H7 (cell line): ENCODE measurements at regions not wholly inside any gene's neighbourhood (a gene's known extent, or its start where the extent isn't known, plus 50 kb on each side); places are given as distances from the start of the nearest gene placed in this dataset.

Experiments
- DNase-seq: peaks from one replicate; pipeline ENCODE4 v3.0.0; 2012
- H3K27me3 ChIP-seq: 2 replicates; pipeline ENCODE4 v1.6.0; 2011; ENCODE audit warnings: mild to moderate bottlenecking, low read length; ENCODE audit not compliant: control insufficient read depth, insufficient read depth
- H3K36me3 ChIP-seq: replicated peaks from 2 replicates; pipeline ENCODE4 v1.5.1; 2011; ENCODE audit warnings: low read length; ENCODE audit not compliant: control insufficient read depth, insufficient read depth
- H3K4me3 ChIP-seq: 2 replicates; pipeline ENCODE4 v1.5.1; 2011; ENCODE audit warnings: low read depth, mild to moderate bottlenecking, control low read depth, low read length, moderate library complexity; ENCODE audit not compliant: insufficient read depth

DNA sequence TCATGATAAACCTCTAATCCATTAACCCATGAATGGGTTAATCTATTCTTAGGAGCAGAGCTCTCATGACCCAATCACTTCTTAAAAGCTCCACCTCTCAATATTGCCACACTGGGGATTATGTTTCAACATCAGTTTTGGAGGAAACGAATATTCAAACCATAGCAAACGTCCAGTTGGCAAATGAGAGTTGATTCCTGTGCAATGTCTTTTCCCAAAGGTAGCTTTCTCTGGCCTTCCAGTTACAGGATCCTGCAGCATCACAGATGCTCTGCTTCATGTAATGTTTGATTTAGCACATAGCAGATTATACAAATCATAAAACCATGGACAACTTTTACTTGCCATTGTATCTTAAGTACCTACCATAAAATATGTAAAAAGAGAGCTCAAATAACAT is 481.0 kb downstream of the TNS1 start:
- Histone ChIP-seq H3K27me3 (no peaks in the 10 kb centered on the region; the same call in 1 of the 2 replicates), H3K36me3 (no peaks in the 10 kb centered on the region), H3K4me3 (no peak overlapping the region)
- no peak for DNase-seq

DNA sequence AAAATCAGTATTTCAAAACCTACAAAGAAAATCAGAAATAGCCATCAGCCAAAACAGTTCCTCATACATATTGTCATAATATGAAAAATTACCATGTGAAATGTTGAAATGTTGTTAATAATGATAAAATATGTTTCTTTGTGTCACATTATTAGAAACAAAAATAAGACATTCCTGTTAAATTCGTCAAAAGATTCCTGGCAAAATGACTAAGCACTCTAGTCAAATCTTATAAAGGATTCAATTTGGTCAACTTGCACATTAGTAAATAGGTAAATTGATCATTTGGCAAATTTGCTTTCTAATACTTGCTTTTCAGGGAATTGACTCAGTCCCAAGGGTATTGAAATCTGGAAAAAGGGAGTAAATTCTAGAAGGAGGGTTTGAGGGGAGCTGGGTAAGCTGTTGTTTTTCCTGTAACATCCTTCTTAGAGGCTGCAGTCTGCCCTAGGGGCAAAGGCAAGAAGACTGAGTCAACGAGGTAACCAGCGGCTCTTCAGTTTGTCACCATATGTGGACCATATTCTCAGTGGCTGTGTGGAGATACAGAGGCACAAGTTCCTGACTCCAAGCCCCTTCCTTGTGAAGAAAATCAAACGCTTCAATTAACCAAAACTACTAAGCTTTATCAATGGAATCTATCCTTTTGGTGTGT is 482.3 kb downstream of the TNS1 start:
- DNase-seq: no peak
- Histone ChIP-seq H3K4me3 (no peak overlapping the region), H3K27me3 (no peaks in the 10 kb centered on the region), H3K36me3 (no peaks in the 10 kb centered on the region)

DNA sequence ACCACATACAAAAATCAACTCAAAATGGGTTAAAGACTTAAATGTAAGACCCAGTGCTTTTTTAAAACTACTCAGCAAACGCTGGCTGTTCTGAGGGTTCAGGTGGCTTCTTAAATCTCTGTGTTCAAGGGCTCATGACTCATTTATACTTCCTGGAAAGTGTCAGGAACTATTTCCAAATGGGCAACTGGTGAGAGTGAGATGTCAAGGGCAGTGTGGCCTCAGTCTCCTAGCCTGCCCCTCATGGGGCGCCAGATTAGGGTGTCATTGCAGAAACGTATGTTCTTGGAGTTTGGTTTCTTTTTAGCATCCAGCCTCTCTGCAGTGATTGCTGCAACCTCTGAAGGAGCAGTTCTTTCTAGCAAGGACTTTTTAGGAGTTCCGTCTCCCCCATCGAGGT is 485.4 kb downstream of the TNS1 start:
- no peak for DNase-seq
- Histone ChIP-seq H3K27me3 (no peaks in the 10 kb centered on the region), H3K36me3 (no peaks in the 10 kb centered on the region), H3K4me3 (no peak overlapping the region)

DNA sequence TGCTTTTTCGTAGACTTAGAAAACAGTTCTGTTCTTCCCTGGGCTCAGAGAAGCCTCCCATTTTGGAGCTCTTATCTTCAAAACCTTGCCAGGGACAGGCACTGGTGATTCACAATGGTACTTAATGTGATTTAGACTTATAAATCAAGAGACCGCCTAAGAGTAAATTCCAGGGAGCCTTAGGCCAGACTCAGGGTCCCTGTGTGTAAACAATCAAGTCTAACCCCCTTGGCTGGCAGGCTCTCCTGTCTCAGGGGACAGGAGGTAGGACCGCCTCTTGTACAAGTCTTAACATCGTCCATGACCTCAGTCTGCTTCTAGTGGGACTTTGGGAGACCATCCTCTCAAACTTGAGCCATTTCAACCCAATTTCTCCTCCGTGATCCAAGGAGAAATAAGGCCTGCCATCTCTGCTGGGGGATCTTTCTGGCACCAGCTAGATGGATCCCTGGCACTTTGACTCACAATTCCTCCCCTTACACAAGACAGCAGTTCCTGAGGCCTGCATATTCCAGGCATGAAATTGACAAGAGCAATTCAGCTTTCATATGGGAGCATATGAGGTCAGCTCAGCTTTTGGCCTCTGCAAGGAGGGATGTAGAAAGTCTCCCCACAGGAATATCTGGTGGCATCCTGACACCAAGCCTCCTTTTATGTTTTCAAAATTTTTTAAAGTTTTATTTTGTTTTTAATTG is 487.0 kb downstream of the TNS1 start:
- H3K27me3 ChIP-seq: no peaks in the 10 kb centered on the region
- H3K4me3 ChIP-seq: no peak overlapping the region
- no peak for DNase-seq
- H3K36me3 ChIP-seq: no peaks in the 10 kb centered on the region

DNA sequence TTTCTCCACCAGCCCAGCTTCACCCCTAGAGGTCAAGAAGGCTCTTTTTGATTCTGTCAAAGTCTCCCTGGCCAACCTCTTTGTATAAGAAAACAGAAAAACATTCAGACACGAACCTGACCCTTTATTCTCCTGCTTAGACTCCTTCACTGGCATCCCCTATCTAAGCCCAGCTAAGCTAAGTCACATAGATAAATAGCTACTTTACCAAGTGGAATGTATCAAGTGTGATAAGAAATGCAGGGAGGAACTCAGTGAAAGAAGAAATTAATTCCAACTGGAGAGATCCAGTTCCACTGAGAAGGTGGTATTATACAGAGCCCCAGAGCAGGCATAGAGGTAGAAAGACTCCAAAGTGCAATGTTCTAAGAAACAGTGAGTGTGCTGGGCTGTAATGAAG is 489.5 kb downstream of the TNS1 start:
- no peaks in the 10 kb centered on the region for H3K27me3 ChIP-seq
- no peak for DNase-seq
- no peak overlapping the region for H3K4me3 ChIP-seq
- H3K36me3 ChIP-seq: no peaks in the 10 kb centered on the region

DNA sequence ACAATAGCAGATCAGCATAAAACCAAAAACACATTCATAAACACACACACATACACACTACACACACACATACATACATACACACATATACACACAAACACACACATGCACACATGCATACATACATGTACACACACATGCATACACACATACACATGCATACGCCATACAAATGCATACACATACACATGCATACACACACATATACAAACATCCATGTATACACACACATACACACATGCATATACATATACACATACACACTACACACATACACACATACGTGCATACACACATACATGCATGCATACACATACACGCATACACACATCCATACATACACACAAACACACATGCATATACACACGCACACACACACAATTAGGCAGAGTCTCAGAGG is 490.1 kb downstream of the TNS1 start:
- Histone ChIP-seq H3K36me3 (no peaks in the 10 kb centered on the region), H3K4me3 (no peak overlapping the region), H3K27me3 (no peaks in the 10 kb centered on the region)
- DNase-seq: no peak

DNA sequence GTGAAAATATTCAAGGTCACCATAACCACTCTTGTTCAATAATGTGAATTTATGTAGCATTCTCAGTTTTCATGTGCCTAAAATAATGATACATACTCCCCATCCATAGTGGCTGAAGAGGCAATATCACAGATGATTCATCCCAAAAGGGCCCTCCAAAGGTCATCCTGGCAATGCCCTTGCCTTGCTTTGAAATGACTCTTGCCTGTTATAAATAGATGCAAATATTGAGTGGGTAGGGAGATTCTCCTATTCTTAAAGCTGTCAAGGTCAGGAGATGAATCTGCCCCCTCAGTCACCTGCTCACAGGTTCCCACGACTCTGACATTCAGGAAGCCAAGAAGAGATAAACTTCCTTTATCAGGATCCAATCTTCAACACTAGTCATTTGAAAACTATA is 490.5 kb downstream of the TNS1 start:
- no peaks in the 10 kb centered on the region for H3K27me3 ChIP-seq

DNA sequence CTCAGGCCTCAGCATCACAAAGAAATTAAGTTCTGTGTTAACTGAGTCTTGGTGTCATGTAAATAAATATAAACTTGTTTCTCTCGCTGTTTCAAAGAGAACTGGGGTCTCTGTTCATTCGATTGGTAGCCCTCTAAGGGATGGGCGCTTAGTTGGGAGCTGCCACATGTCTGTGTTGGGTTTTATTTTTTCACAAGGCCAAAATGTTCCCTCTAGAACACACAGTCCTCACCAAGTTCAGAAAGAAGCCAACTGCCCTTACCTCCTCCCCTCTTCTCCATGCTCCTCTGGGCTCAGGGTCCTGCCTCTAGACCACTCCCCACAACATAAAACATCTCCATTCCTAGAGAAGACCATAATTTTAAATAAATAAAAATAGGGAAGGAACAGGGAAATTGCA is 490.9 kb downstream of the TNS1 start:
- Histone ChIP-seq H3K4me3 (no peak overlapping the region), H3K27me3 (no peaks in the 10 kb centered on the region), H3K36me3 (no peaks in the 10 kb centered on the region)
- DNase-seq: no peak

More for the DNA sequence above, 490.5 kb downstream of the TNS1 start:
- DNase-seq: no peak
- Histone ChIP-seq H3K36me3 (no peaks in the 10 kb centered on the region), H3K4me3 (no peak overlapping the region)

DNA sequence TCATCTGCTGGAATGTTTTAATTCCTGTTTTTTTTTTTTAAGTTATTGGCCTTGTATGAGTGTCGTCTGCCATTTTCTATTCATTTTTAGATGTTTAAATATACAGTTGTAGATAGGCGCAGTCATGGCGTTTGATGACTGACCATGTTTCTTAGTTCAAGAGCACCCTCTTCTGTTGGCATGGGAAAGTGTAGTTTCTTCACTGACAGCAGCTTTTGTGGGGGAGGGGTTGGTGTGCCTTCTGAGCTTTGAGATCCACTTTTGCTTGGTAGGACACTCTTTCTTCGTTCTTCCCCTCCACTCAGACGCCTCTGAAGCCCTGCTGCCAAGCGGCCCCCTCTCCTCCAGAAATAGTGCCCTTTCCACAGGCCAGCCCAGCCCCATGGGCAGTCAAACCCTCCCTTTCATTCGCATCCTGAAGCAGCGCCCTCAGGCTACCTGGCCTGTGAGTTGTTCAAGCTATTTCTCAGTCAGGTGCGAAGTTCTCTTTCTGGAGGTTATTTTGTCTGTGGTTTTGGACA is 492.0 kb downstream of the TNS1 start:
- peak; percentile 73 for DNase-seq
- Histone ChIP-seq H3K36me3 (no peaks in the 10 kb centered on the region), H3K27me3 (no peaks in the 10 kb centered on the region), H3K4me3 (no peak overlapping the region)

DNA sequence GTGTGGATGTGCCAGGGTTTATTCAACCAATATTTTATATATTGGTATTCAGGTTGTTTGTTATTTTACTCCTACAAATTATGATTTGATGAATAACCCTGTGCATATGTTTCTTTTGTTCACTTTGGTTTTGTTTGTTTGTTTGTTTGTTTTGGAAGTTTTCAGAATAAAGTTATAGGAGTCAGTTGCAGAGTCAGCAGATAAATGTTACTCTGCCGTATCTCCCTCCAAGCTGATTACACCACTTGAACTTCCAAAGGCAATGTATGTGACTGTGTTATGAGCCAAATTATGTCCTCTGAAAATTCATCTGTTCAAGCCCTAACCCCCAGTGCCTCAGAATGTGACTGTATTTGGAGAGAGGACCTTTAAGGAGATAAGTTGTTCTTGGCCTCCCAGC is 497.5 kb downstream of the TNS1 start:
- H3K36me3 ChIP-seq: no peaks in the 10 kb centered on the region
- no peaks in the 10 kb centered on the region for H3K27me3 ChIP-seq
- H3K4me3 ChIP-seq: no peak overlapping the region
- no peak for DNase-seq

DNA sequence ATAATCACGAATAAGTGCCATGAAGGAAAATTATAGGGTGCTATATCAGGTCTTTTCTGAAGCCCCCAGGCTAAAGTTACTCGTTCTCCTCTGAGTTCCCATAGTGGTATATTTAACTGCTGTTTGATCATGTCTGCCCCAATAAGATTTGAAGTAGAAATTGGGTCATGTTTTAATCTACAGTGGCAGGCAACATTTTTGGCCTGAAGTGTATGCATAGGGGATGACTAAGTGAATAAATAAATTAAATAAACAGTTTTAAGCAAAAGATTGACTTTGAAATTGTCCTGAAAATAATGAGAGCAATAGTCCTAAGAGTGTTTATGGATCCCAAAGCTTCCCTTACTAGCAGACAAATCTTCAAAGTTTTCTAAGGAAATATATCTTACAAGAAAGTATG is 500.9 kb downstream of the TNS1 start:
- Histone ChIP-seq H3K4me3 (no peak overlapping the region), H3K36me3 (no peaks in the 10 kb centered on the region), H3K27me3 (no peaks in the 10 kb centered on the region)
- no peak for DNase-seq

DNA sequence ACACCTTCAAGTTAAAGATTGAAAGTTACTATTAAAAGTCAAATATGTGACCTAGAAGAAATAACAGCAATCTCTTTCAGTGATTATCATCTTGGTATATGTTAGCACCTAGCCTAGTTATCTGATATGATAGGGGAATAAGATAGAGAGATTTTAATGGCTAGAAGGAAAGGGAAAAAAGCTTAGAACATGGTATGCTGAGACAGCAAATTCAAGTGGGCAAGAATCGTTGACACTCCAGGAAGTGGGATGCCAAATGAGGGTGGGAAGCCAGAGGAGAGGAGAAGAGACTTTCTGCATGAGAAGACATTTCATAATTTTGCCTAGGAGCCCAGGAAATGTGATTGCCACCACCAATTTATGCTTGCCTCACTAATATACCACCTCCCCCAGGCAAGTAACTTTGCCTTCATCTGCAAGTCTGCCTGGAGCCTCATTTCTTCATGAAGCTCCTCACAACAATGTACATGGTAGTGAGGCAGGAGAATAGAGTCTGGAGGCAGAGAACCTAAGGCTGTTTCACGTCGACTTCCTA is 504.9 kb downstream of the TNS1 start:
- no peaks in the 10 kb centered on the region for H3K36me3 ChIP-seq
- H3K27me3 ChIP-seq: no peaks in the 10 kb centered on the region
- DNase-seq: no peak
- no peak overlapping the region for H3K4me3 ChIP-seq

DNA sequence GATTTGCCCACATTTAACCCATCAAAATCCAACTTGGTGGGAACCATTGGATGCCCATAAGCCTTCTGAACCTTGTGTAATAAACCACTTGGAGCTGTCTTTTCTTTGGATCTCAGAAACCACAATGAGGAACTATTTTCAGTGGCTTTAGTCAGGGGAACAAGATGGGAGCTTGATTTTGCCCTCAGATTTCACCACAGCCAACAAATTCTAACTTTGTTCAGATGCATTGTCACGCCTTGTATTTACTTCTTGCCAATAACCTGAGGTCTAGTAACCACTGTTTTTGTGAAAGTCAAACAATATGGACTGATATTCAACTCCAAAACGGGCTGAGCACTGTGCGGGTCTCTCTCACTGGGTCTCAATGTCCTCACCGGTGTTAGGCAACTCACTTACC is 508.2 kb downstream of the TNS1 start:
- Histone ChIP-seq H3K4me3 (no peak overlapping the region), H3K27me3 (no peaks in the 10 kb centered on the region), H3K36me3 (no peaks in the 10 kb centered on the region)
- no peak for DNase-seq

DNA sequence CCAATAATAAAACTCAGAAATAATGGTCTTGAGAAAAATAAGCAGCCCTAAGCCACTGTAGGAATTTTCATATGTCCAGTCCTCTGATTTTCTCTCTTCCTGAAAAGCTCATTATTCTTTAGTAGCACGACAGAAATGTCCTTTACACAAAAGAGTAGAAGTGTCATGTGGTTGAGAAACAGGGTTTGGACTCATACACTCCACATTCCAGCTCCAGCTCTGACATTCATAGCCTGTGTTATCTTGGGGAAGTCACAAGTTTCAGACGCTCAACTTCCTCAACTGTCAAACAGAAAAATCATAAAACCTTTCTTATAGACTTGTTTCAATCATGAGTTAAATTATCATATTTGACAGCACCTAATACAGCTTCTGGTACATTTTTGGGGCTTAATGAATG is 511.5 kb downstream of the TNS1 start:
- Histone ChIP-seq H3K36me3 (no peaks in the 10 kb centered on the region), H3K27me3 (no peaks in the 10 kb centered on the region), H3K4me3 (no peak overlapping the region)
- no peak for DNase-seq
